Neural cell (in vitro differentiated cells): ENCODE measurements at regions not wholly inside any gene's neighbourhood (a gene's known extent, or its start where the extent isn't known, plus 50 kb on each side); places are given as distances from the start of the nearest gene placed in this dataset.

ENCODE experiments used
- H2AFZ ChIP-seq: fragments of 200-600, 300-800 bp; sonication (generic), shearing (Covaris generic); 2 replicates; pipeline ENCODE4 v1.6.0; 2014; ENCODE audit warnings: low read depth, mild to moderate bottlenecking, antibody characterized with exemption, low read length, moderate library complexity
- H3F3A ChIP-seq: fragments of 200-600 bp; shearing (Covaris generic); 2 replicates; pipeline ENCODE4 v1.6.1; 2016; ENCODE audit warnings: mild to moderate bottlenecking, moderate library complexity, mixed read lengths, antibody characterized with exemption, low read length; ENCODE audit not compliant: insufficient read depth, poor library complexity, severe bottlenecking
- H3K27ac ChIP-seq: fragments of 200-600, 300-800 bp; sonication (generic), shearing (Covaris generic); 2 replicates; pipeline ENCODE4 v1.5.1; 2014; ENCODE audit warnings: mild to moderate bottlenecking, low read length, moderate library complexity
- H3K27me3 ChIP-seq: fragments of 300-800, 200-600 bp; sonication (generic), shearing (Covaris generic); 2 replicates; pipeline ENCODE4 v1.6.0; 2014; ENCODE audit warnings: mild to moderate bottlenecking, low read depth, low read length, moderate library complexity; ENCODE audit not compliant: insufficient read depth
- H3K36me3 ChIP-seq: fragments of 300-800, 200-600 bp; sonication (generic), shearing (Covaris generic); 2 replicates; pipeline ENCODE4 v1.5.1; 2014; ENCODE audit warnings: mild to moderate bottlenecking, antibody characterized with exemption, low read length, moderate library complexity; ENCODE audit not compliant: insufficient read depth
- H3K4me2 ChIP-seq: fragments of 300-800, 200-600 bp; sonication (generic), shearing (Covaris generic); 2 replicates; pipeline ENCODE4 v1.6.0; 2014; ENCODE audit warnings: mild to moderate bottlenecking, low read length
- H3K4me3 ChIP-seq: fragments of 300-800, 200-600 bp; sonication (generic), shearing (Covaris generic); 2 replicates; pipeline ENCODE4 v1.5.1; 2014; ENCODE audit warnings: mild to moderate bottlenecking, low read length, moderate library complexity
- H3K79me2 ChIP-seq: fragments of 200-600 bp; shearing (Covaris generic); replicated peaks from 2 replicates; pipeline ENCODE4 v1.6.0; 2014; ENCODE audit warnings: mild to moderate bottlenecking, low read length, moderate library complexity; ENCODE audit not compliant: insufficient read depth
- H3K9ac ChIP-seq: fragments of 300-800, 200-600 bp; sonication (generic), shearing (Covaris generic); 2 replicates; pipeline ENCODE4 v1.6.1; 2016; ENCODE audit warnings: mild to moderate bottlenecking, low read length, mixed read lengths
- H3K9me2 ChIP-seq: fragments of 200-600 bp; shearing (Covaris generic); 2 replicates; pipeline ENCODE4 v1.6.1; 2016; ENCODE audit warnings: mild to moderate bottlenecking, low read length, mixed read lengths; ENCODE audit not compliant: insufficient read depth
- H3K9me3 ChIP-seq: fragments of 200-600, 300-800 bp; sonication (generic), shearing (Covaris generic); 2 replicates; pipeline ENCODE4 v1.6.1; 2016; ENCODE audit warnings: mild to moderate bottlenecking, mixed run types, low read length, moderate library complexity, mixed read lengths
- H4K20me1 ChIP-seq: fragments of 200-600 bp; shearing (Covaris generic); 2 replicates; pipeline ENCODE4 v1.6.1; 2016; ENCODE audit warnings: mild to moderate bottlenecking, mixed run types; ENCODE audit not compliant: insufficient read depth
- CTCF ChIP-seq: fragments of 450-650 bp; IDR thresholded peaks from 2 replicates; pipeline ENCODE4 v1.5.1; 2014; ENCODE audit warnings: antibody characterized with exemption, mild to moderate bottlenecking, moderate library complexity; ENCODE audit not compliant: poor library complexity, severe bottlenecking
- EP300 ChIP-seq: fragments of 450-650 bp; conservative IDR thresholded peaks from 2 replicates; pipeline ENCODE4 v1.6.1; 2014; ENCODE audit warnings: antibody characterized with exemption, mild to moderate bottlenecking, moderate library complexity; ENCODE audit not compliant: poor library complexity, severe bottlenecking
- EZH2 ChIP-seq: fragments of 200-600, 300-800 bp; shearing (Covaris generic), sonication (generic); IDR thresholded peaks from 2 replicates; pipeline ENCODE4 v1.6.1; 2014; ENCODE audit warnings: antibody characterized with exemption, low read length, borderline replicate concordance, mild to moderate bottlenecking; ENCODE audit not compliant: insufficient read depth, poor library complexity, severe bottlenecking
- MXI1 ChIP-seq: fragments of 450-650 bp; conservative IDR thresholded peaks from 2 replicates; pipeline ENCODE4 v1.6.1; 2014; ENCODE audit warnings: antibody characterized with exemption, mild to moderate bottlenecking; ENCODE audit not compliant: poor library complexity, severe bottlenecking
- POLR2AphosphoS5 ChIP-seq: IDR thresholded peaks from 2 replicates; pipeline ENCODE4 v1.6.1; 2012
- RAD21 ChIP-seq: fragments of 450-650 bp; conservative IDR thresholded peaks from 2 replicates; pipeline ENCODE4 v1.6.1; 2014; ENCODE audit warnings: antibody characterized with exemption, mild to moderate bottlenecking, moderate library complexity
- SMC3 ChIP-seq: fragments of 450-650 bp; conservative IDR thresholded peaks from 2 replicates; pipeline ENCODE4 v1.6.1; 2014; ENCODE audit warnings: antibody characterized with exemption, mild to moderate bottlenecking, moderate library complexity; ENCODE audit not compliant: poor library complexity
- TAF1 ChIP-seq: IDR thresholded peaks from 2 replicates; pipeline ENCODE4 v1.6.1; 2012; ENCODE audit warnings: low read depth
- TF ChIP-seq, protein P1 (sequence below): IDR thresholded peaks from 2 replicates; pipeline ENCODE4 v1.6.1; 2012; ENCODE audit warnings: borderline replicate concordance

GRCh38 chr11:69894648-69895047 is 75.4 kb upstream of the FGF3 start:
- Histone ChIP-seq H3K4me3 (no peak overlapping the region), H3K36me3 (no peaks in the 10 kb centered on the region), H3K9ac (no peak overlapping the region), H3K79me2 (no peaks in the 10 kb centered on the region), H3K4me2 (no peak overlapping the region), H3K27me3 (no peaks in the 10 kb centered on the region), H3K9me2 (no peaks in the 10 kb centered on the region), H4K20me1 (no peaks in the 10 kb centered on the region), H3K9me3 (no peaks in the 10 kb centered on the region), H3F3A (peaks cover under 1% of the 10 kb centered on the region), H3K27ac (no peak overlapping the region), H2AFZ (no peak overlapping the region)
- TF ChIP-seq RAD21 (no peak), EP300 (no peak), MXI1 (no peak), TAF1 (no peak), CTCF (no peak), SMC3 (no peak), POLR2AphosphoS5 (no peak), EZH2 (no peak)
- TF ChIP-seq, protein P1, sequence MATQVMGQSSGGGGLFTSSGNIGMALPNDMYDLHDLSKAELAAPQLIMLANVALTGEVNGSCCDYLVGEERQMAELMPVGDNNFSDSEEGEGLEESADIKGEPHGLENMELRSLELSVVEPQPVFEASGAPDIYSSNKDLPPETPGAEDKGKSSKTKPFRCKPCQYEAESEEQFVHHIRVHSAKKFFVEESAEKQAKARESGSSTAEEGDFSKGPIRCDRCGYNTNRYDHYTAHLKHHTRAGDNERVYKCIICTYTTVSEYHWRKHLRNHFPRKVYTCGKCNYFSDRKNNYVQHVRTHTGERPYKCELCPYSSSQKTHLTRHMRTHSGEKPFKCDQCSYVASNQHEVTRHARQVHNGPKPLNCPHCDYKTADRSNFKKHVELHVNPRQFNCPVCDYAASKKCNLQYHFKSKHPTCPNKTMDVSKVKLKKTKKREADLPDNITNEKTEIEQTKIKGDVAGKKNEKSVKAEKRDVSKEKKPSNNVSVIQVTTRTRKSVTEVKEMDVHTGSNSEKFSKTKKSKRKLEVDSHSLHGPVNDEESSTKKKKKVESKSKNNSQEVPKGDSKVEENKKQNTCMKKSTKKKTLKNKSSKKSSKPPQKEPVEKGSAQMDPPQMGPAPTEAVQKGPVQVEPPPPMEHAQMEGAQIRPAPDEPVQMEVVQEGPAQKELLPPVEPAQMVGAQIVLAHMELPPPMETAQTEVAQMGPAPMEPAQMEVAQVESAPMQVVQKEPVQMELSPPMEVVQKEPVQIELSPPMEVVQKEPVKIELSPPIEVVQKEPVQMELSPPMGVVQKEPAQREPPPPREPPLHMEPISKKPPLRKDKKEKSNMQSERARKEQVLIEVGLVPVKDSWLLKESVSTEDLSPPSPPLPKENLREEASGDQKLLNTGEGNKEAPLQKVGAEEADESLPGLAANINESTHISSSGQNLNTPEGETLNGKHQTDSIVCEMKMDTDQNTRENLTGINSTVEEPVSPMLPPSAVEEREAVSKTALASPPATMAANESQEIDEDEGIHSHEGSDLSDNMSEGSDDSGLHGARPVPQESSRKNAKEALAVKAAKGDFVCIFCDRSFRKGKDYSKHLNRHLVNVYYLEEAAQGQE = no peak

- Histone ChIP-seq H3K9ac (no peak overlapping the region), H4K20me1 (no peaks in the 10 kb centered on the region), H3K79me2 (no peaks in the 10 kb centered on the region), H3K4me2 (no peak overlapping the region), H3K9me2 (no peaks in the 10 kb centered on the region), H3K9me3 (no peaks in the 10 kb centered on the region), H2AFZ (no peak overlapping the region), H3K4me3 (no peak overlapping the region), H3F3A (no peaks in the 10 kb centered on the region), H3K27me3 (no peaks in the 10 kb centered on the region), H3K36me3 (no peaks in the 10 kb centered on the region), H3K27ac (no peak overlapping the region)
- no peak for TF ChIP-seq TAF1
- TF ChIP-seq CTCF = no peak
These were observed 77.0 kb upstream of the FGF3 start for GRCh38 chr11:69896250-69896649.
